ENCODE measurements at regions not wholly inside any gene's neighbourhood (a gene's known extent, or its start where the extent isn't known, plus 50 kb on each side); places are given as distances from the start of the nearest gene placed in this dataset.

DNA sequence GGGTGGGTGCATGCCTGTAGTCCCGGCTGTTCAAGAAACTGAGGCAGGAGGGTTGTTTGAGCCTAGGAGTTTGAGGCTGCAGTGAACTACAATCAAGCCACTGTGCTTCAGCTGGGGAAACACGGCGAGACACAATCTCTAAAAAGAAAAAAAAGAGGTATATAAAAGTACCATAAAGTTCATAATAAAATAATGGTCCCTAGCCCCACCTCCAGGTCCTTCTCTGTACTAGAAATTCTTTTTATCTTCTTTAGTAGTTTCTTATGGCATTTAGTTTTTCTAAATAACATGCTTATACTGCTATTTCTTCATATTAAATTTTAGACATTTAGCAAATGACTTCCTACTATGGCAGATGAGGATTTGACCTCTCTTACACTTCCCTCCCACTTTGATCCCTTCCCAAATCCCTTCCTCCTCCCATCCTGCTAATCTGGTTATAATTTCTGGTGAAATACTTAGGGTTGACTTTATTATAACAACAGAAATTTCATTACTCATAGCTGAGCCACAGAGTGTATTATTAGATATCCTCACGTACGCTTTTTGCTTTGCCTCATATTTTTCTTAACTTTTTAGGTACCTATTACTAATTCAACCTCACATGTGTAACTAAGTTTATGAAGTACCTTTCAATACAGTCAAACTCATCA lies 94.7 kb downstream of the SLC41A2 start:
- DNase-seq (ENCODE audit: low read depth in 3 of 3, low spot score in 2 of 3), result no peak

GRCh38 chr12:104858611-104859543 lies 99.2 kb downstream of the SLC41A2 start:
- no peak for DNase-seq (ENCODE audit: low read depth in 3 of 3, low spot score in 2 of 3)

DNA sequence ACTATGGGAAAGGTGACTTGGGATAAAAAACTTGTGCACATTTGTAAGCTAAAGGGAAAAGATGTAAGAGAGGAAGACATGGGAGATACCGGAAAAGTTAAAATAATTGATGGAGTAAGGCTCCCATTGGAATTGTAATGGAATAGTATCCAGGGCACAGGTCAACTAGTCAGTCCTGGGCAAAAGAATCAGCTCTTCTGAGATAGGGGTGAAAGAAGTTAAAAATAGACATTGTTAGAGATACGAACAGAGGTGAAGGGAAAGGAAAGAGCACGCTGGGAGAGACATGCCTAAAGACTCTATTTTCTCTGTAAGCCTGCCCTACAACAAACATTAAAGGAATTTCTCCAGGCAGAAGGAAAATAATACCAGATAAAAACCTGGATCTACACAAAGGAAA lies 101.6 kb downstream of the SLC41A2 start:
- no peak for DNase-seq (ENCODE audit: low read depth in 3 of 3, low spot score in 2 of 3)

DNA sequence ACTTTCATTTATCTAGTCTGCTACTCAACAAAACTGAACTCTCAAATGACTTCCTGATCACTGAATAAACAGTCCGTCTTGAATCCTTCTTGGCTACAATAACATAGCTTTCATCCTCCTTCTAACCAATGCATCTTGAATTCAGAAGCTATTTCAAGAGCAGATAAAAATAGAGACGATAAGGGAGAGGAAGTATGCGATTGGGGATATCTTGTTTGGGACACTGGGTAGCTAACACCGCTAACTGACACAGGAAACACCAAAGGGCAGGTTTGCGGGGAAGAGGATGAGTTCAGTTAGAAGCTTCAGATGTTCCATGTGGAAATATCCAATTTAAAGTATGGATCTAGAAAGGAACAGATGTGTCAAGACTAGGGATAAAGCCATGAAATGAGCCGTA lies 102.5 kb downstream of the SLC41A2 start:
- DNase-seq (ENCODE audit: low read depth in 3 of 3, low spot score in 2 of 3), result no peak

DNA sequence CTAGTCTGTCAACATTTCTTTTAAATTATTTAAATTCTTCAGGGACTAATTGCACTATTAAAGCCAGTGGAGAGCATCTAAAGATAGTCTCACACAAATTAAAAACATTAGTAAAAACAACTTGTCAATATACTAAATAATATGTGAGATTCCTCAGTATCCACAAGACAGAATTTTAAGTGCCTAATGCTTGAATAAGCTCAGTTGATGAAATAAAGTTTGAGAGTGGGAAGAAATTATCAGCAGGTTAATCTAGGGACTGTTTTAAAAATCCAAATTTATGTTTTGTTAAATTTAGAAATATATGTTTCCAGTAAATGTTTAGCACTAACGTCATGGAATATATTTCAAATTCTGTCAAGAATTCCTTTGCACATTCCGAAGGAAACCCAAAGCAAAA lies 105.2 kb downstream of the SLC41A2 start:
- no peak for DNase-seq (ENCODE audit: low read depth in 3 of 3, low spot score in 2 of 3)

DNA sequence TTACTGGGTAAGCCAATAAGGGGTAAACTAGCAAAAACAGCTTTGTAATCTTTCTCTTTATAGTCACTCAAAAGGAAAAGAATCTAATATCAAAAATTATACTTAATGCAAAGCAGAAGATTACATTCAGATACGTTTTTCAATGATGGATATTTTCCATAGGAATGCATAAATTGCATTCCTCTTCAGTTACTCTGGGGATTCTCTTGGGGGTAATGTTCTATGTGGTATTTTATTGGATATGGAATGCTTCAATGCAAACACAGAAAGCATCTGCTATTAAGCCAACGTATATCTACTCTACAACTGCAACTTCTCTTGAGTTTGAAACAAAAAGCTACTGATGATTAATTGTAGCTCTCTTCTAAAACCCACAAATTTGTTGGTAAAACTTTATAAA lies 106.0 kb downstream of the SLC41A2 start:
- no peak for DNase-seq (ENCODE audit: low read depth in 3 of 3, low spot score in 2 of 3)

DNA sequence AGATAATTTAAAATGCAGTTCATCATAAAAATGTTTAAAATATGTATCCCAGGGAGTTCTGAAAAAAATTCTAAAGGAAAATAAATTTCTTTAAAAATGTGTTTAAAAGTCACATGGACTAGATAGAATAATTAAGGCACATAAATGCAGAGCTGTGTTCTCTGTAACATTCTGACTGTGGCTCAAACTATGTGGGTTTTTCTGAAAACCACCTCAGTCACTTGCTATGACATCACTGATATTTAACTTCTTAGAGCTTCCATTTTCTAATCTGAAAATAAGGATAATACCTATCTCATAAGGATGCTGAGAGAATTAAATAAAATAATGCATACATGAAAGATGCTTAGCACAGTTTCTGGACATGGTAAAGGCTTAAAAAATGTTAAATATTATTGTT lies 107.3 kb downstream of the SLC41A2 start:
- DNase-seq (ENCODE audit: low read depth in 3 of 3, low spot score in 2 of 3), result no peak

- DNase-seq (ENCODE audit: low read depth in 3 of 3, low spot score in 2 of 3), result no peak
Measured at GRCh38 chr12:104846056-104846767, 111.9 kb downstream of the SLC41A2 start.

GRCh38 chr12:104844123-104844522 lies 114.0 kb downstream of the SLC41A2 start:
- no peak for DNase-seq (ENCODE audit: low read depth in 3 of 3, low spot score in 2 of 3)

DNA sequence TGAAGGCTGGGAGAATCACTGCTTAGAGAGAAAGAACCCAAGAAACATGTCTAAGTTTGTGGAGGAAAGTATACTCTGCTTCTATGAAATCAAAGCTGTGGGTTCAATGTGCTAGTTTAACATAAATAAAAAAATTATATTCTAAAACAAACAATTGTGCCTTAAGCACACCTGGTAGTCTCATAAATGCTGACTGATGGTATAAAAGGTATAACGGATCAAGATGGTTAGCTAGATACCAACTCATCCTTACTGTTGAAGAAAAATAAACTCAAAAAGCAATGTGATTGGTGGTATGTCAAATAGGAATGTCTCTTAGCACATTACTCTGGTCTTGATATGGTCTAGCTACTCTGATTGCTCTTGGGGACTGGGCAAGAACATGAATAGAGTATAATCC lies 117.8 kb downstream of the SLC41A2 start:
- DNase-seq (ENCODE audit: low read depth in 3 of 3, low spot score in 2 of 3), result no peak

DNA sequence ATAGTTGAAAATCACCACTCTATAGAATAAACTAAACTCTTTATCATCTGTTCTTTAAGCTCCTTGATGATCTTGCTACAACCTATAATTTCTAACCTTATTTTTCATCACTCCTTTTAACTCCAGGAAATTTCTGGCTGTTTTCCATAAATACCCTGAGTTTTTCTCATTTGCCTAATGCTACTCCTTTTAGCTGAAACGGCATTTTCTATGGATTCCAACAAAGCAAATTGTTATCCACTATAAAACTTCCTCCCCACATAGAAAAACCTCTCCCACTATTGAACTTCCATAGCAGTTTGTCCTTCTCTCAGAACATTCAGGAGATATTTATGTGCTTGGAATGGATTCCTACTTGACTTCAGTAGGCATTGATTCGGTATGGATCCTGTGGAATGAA lies 122.8 kb downstream of the SLC41A2 start:
- DNase-seq (ENCODE audit: low read depth in 3 of 3, low spot score in 2 of 3), result no peak

DNA sequence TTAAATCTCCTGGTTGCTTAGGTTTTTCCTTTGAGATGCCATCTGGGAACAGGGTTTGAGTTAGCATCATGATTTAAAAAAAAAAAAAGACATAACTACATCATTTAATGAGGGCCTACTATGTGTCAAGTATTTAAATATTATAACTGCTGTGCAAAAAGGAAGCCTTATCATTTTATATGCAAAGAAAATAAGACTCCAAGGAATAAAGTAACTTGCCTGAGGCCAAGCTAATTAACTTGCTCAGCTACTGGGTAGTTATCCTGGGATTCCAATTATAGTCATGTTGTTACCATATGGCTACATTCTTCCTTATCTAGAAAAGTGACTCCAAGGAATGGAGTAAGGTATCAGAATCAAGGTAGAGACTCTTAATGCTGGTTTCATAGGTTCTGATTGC lies 123.5 kb downstream of the SLC41A2 start:
- DNase-seq (ENCODE audit: low read depth in 3 of 3, low spot score in 2 of 3), result no peak

- no peak for DNase-seq (ENCODE audit: low read depth in 3 of 3, low spot score in 2 of 3)
Measured at GRCh38 chr12:104833756-104834155, 124.3 kb downstream of the SLC41A2 start.

- no peak for DNase-seq (ENCODE audit: low read depth in 3 of 3, low spot score in 2 of 3)
Measured at GRCh38 chr12:104828015-104828414, 130.1 kb downstream of the SLC41A2 start.

GRCh38 chr12:104827587-104827986 lies 130.5 kb downstream of the SLC41A2 start:
- no peak for DNase-seq (ENCODE audit: low read depth in 3 of 3, low spot score in 2 of 3)

DNA sequence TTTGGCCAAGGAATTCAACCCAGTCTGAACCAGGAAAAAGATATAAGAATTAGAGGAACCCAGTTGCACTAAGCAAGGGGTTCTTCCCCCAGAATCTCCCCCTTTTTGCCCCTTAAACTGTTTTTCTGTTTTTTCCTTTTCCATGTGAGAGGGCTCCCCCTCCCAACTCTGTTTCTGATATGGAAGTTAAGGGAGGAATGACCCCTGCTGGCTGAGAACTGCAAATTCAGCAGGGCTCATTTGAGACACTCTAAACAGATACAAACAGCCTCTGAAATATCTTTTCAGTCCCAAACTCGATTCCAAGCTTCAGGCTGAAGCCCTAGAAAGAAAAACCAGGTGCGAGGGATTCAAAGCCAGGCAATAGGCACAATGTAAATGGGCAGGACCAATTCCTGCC lies 132.7 kb downstream of the SLC41A2 start:
- DNase-seq (ENCODE audit: low read depth in 3 of 3, low spot score in 2 of 3), result no peak

DNA sequence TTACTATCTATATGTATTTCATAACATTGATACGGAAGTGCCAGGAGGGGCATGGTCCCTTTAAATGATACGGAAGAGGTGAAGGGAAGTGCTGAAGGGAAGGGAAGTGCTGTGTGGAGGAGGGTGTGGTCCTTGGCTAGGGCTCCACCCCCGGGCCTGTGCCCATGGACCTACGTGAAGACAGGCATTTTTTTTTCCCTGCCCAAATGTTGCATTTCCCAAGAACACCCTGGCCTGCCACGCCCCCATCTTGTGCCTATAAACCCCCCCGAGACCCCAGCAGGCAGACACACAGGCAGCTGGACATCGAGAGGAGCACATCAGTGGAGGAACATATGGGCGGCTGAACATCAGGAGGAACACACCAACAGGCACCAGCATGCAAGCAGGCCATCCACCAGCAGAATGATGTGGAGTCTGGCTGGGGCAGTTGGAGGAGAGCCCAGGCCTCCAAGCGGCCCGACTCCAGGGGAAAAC lies 134.1 kb downstream of the SLC41A2 start:
- no peak for DNase-seq (ENCODE audit: low read depth in 3 of 3, low spot score in 2 of 3)

DNA sequence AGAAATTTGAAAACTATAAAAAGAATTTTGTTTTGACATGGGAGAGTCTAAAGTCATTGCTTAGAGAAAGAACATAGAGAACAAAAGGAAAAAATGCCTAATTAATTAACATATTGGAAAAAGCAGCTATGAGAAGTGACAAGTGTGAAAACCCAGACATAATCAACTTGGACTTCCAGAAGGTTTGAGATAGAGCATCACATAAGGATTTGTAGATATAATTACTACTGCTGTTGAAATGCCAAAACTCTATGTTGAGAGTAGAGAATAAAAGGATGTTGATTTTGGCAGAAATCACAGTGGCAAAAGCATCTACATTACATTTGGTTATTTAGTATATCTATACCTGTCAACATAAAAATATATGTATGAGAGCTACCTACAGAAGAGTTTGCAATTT lies 135.1 kb downstream of the SLC41A2 start:
- DNase-seq (ENCODE audit: low read depth in 3 of 3, low spot score in 2 of 3), result no peak

DNA sequence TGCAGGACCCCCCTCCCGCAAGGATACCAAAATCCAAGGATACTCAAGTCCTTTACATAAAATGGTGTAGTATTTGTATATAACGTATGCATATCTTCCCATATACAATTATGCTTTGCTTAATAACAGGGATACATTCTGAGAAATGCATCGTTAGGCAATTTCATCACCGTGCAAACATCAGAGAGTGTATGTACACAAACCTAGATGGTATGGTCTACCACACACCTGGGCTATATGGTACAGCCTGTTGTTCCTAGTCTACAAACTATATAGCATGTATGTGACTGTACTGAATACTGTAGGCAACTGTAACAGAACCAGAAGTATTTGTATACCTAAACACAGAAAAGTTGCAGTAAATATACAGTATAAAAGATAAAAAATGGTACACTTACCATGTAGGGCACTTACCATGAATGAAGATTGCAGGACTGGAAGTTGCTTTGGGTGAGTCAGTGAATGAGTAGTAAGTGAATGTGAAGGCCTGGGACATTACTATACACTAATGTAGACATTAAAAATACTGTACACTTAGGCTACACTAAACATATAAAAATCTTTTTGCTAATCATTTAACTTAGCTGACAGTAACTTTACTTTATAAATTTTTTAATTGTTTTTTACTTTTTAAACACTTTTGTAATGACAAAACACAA lies 141.1 kb downstream of the SLC41A2 start:
- DNase-seq (ENCODE audit: low read depth in 3 of 3, low spot score in 2 of 3), result no peak

GRCh38 chr12:104815935-104816334 lies 142.2 kb downstream of the SLC41A2 start:
- DNase-seq (ENCODE audit: low read depth in 3 of 3, low spot score in 2 of 3), result no peak

DNA sequence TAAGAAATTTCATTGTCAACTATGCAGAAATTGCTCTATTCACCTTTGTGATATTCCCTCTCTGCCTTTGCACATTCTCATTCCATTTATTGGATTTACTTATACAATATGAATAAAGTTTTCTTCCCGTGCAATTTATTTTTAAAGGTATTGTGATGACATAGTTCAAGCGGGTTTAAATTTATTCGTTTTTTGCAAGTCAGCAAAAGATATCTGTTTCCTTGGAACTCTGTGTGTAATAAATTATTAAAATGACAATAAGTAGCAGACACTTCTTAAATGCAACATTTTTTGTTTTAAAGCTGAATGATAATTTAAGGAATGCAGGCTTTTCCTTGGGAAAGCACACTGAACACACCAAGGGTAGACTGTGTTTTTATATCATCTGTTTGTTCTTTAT lies 143.1 kb downstream of the SLC41A2 start:
- no peak for DNase-seq (ENCODE audit: low read depth in 3 of 3, low spot score in 2 of 3)
